ENCODE measurements at regions not wholly inside any gene's neighbourhood (a gene's known extent, or its start where the extent isn't known, plus 50 kb on each side); places are given as distances from the start of the nearest gene placed in this dataset.

DNA sequence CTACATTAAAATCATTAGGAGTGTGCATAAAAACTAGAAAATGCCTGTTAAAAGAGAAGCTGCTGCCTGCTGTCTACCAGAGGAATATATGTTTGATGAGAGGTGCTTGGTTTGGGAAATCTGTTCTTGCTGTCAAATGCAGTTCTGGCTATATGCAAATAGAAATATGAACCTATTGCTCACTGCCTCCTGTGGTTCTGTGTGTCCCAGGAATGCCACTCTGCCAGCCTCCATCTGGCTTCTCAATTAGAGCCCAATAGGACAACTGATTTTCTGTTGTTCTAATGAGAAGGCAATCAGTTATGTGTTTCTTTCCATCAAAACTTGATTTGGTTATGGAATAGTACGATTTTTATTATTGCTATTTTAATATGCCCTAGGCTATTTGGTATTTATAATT is 759.7 kb downstream of the HDGFL1 start:
- Histone ChIP-seq H3K9ac (ENCODE audit: low read length) (no peak overlapping the region), H2AFZ (ENCODE audit: low read depth, low read length, poor library complexity, severe bottlenecking) (no peak overlapping the region), H3K9me2 (ENCODE audit: insufficient read depth) (no peaks in the 10 kb centered on the region), H3K27me3 (ENCODE audit: insufficient read depth, low read length) (no peaks in the 10 kb centered on the region), H3K36me3 (ENCODE audit: control insufficient read depth in 1 of 2, insufficient read depth in 2 of 2, low read length in 2 of 2) (no peaks in the 10 kb centered on the region), H3K79me2 (ENCODE audit: insufficient read depth, low read length) (no peaks in the 10 kb centered on the region), H3K4me2 (ENCODE audit: low read length) (no peak overlapping the region), H3K4me1 (ENCODE audit: control insufficient read depth in 1 of 2, insufficient read depth in 2 of 2, low read length in 2 of 2) (no peaks in the 10 kb centered on the region), H4K20me1 (ENCODE audit: insufficient read depth) (no peaks in the 10 kb centered on the region), H3K9me3 (ENCODE audit: control insufficient read depth in 1 of 2, insufficient read depth in 1 of 2, low read depth in 1 of 2, low read length in 2 of 2) (0 out of 4 replicates have a peak, but pooled peaks cover 0 to 3% of the 10 kb centered on the region in 2 experiments), H3K27ac (ENCODE audit: low read depth, low read length) (no peak overlapping the region), H3K4me3 (replicated peaks in 1 of 2; ENCODE audit: low read depth in 1 of 2, low read length in 2 of 2) (no peak overlapping the region)
- no TSS peak for BruUV-seq (replicated peaks)
- DNase-seq (ENCODE audit: low read depth, low spot score), result no peak
- ChIA-PET POLR2A (no interaction called here), CTCF (no interaction called here), RAD21 (ENCODE audit: low non-redundant PET in 1 of 2, low total read pairs in 2 of 2, uncharacterized antibody in 2 of 2, unreplicated experiment in 2 of 2) (no interaction called here)
- ATAC-seq, result no peak
- intact Hi-C loops (cut with micrococcal nuclease), result no loop called here
- TF ChIP-seq SRF (IDR thresholded peaks at IDR 0.05; ENCODE audit: low read depth), result no peak
- no peak for TF ChIP-seq ELF1 (IDR thresholded peaks at IDR 0.05; ENCODE audit: borderline replicate concordance, low read depth)
- TF ChIP-seq, protein P1, sequence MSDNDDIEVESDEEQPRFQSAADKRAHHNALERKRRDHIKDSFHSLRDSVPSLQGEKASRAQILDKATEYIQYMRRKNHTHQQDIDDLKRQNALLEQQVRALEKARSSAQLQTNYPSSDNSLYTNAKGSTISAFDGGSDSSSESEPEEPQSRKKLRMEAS (IDR thresholded peaks at IDR 0.05), result no peak
- no peak for TF ChIP-seq EGR1 (IDR thresholded peaks at IDR 0.05; ENCODE audit: low read depth)
- TF ChIP-seq TCF7L2 (IDR thresholded peaks at IDR 0.05; ENCODE audit: borderline replicate concordance, extremely low read depth, insufficient read depth, insufficient read length), result no peak
- no peak for TF ChIP-seq SP1 (IDR thresholded peaks at IDR 0.05; ENCODE audit: low read depth)

DNA sequence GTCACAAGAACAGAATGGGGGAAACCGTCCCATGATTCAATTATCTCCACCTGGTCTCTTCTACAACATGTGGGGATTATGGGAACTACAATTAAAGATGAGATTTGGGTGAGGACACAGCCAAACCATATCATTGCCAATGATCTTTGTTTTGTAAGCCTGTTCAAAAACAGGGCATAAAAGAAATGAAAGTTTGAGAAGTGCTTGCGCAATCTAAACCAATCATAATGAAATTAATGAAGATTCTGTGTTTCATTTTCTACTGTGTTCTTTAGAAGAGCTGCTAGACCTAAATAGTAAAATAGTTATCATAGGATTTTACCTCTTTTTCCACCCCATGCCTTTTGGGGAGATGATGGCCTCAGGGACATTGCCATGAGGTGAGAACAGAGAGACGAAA is 761.3 kb downstream of the HDGFL1 start:
- ChIA-PET CTCF (no interaction called here), RAD21 (ENCODE audit: low non-redundant PET in 1 of 2, low total read pairs in 2 of 2, uncharacterized antibody in 2 of 2, unreplicated experiment in 2 of 2) (no interaction called here)
- H3K9me3 ChIP-seq (ENCODE audit: control insufficient read depth in 1 of 2, insufficient read depth in 1 of 2, low read depth in 1 of 2, low read length in 2 of 2), result peaks cover 0 to 3% of the 10 kb centered on the region in 2 experiments; a peak in 1 of 4 replicates

More for the DNA sequence above, 761.3 kb downstream of the HDGFL1 start:
- Histone ChIP-seq H3K27ac (ENCODE audit: low read depth, low read length) (no peak overlapping the region), H3K36me3 (ENCODE audit: control insufficient read depth in 1 of 2, insufficient read depth in 2 of 2, low read length in 2 of 2) (no peaks in the 10 kb centered on the region), H3K27me3 (ENCODE audit: insufficient read depth, low read length) (no peaks in the 10 kb centered on the region), H3K4me3 (replicated peaks in 1 of 2; ENCODE audit: low read depth in 1 of 2, low read length in 2 of 2) (no peak overlapping the region), H3K79me2 (ENCODE audit: insufficient read depth, low read length) (no peaks in the 10 kb centered on the region), H3K9me2 (ENCODE audit: insufficient read depth) (no peaks in the 10 kb centered on the region), H3K4me1 (ENCODE audit: control insufficient read depth in 1 of 2, insufficient read depth in 2 of 2, low read length in 2 of 2) (no peaks in the 10 kb centered on the region), H3K4me2 (ENCODE audit: low read length) (no peak overlapping the region), H2AFZ (ENCODE audit: low read depth, low read length, poor library complexity, severe bottlenecking) (no peak overlapping the region), H3K9ac (ENCODE audit: low read length) (no peak overlapping the region), H4K20me1 (ENCODE audit: insufficient read depth) (no peaks in the 10 kb centered on the region)
- no peak for TF ChIP-seq POLR2A (IDR thresholded peaks at IDR 0.05; ENCODE audit: borderline replicate concordance, extremely low read depth, insufficient read depth, insufficient read length)
- no peak for TF ChIP-seq EZH2phosphoT487 (IDR thresholded peaks at IDR 0.05; ENCODE audit: borderline replicate concordance)
- TF ChIP-seq ZNF274 (IDR thresholded peaks at IDR 0.05; ENCODE audit: low read depth, low read length), result no peak
- TF ChIP-seq CEBPB (IDR thresholded peaks at IDR 0.05; ENCODE audit: low read depth), result no peak
- TF ChIP-seq, protein P2, sequence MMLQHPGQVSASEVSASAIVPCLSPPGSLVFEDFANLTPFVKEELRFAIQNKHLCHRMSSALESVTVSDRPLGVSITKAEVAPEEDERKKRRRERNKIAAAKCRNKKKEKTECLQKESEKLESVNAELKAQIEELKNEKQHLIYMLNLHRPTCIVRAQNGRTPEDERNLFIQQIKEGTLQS (IDR thresholded peaks at IDR 0.05), result no peak
- no peak for TF ChIP-seq CBX3 (IDR thresholded peaks at IDR 0.05; ENCODE audit: low read depth)
- no TSS peak for BruUV-seq (replicated peaks)
- ATAC-seq (no peak), DNase-seq (ENCODE audit: low read depth, low spot score) (no peak)
- POLR2A ChIA-PET, result no interaction called here
- intact Hi-C loops (cut with micrococcal nuclease), result no loop called here
